DMS 273 treated with DMSO at 0.1 percent for 48 hours (cell line): ENCODE measurements at regions not wholly inside any gene's neighbourhood (a gene's known extent, or its start where the extent isn't known, plus 50 kb on each side); places are given as distances from the start of the nearest gene placed in this dataset.

Experiments used
- DNase-seq: peaks from one replicate; lab custom pipeline; 2025; lab: John Stamatoyannopoulos, UW

GRCh38 chr16:50992350-50993032 lies 158.6 kb downstream of the SALL1 start:
- no peak for DNase-seq

- DNase-seq = no peak
These were observed 159.6 kb downstream of the SALL1 start for GRCh38 chr16:50991436-50991835.

- DNase-seq = no peak
These were observed 160.1 kb downstream of the SALL1 start for GRCh38 chr16:50991006-50991405.

- DNase-seq = no peak
These were observed 162.0 kb downstream of the SALL1 start for GRCh38 chr16:50989047-50989446.

- no peak for DNase-seq
These were observed 162.6 kb downstream of the SALL1 start for GRCh38 chr16:50988441-50988840.

GRCh38 chr16:50986453-50986852 lies 164.6 kb downstream of the SALL1 start:
- no peak for DNase-seq

GRCh38 chr16:50985733-50986132 lies 165.3 kb downstream of the SALL1 start:
- DNase-seq = no peak

- no peak for DNase-seq
These were observed 166.4 kb downstream of the SALL1 start for GRCh38 chr16:50984688-50985087.

GRCh38 chr16:50982808-50983207 lies 168.3 kb downstream of the SALL1 start:
- DNase-seq = no peak

- DNase-seq = no peak
These were observed 169.1 kb downstream of the SALL1 start for GRCh38 chr16:50981951-50982350.

GRCh38 chr16:50980666-50981065 lies 170.4 kb downstream of the SALL1 start:
- no peak for DNase-seq

- no peak for DNase-seq
These were observed 171.1 kb downstream of the SALL1 start for GRCh38 chr16:50979806-50980620.

GRCh38 chr16:50977138-50977537 lies 173.9 kb downstream of the SALL1 start:
- no peak for DNase-seq

- no peak for DNase-seq
These were observed 176.5 kb downstream of the SALL1 start for GRCh38 chr16:50974438-50975036.

GRCh38 chr16:50972876-50973275 lies 178.2 kb downstream of the SALL1 start:
- DNase-seq = no peak

- DNase-seq = no peak
These were observed 180.8 kb downstream of the SALL1 start for GRCh38 chr16:50970281-50970680.

- no peak for DNase-seq
These were observed 183.1 kb downstream of the SALL1 start for GRCh38 chr16:50967827-50968612.

GRCh38 chr16:50964491-50964890 lies 186.6 kb downstream of the SALL1 start:
- no peak for DNase-seq

- no peak for DNase-seq
These were observed 189.1 kb downstream of the SALL1 start for GRCh38 chr16:50961952-50962351.

GRCh38 chr16:50960517-50961202 lies 190.4 kb downstream of the SALL1 start:
- DNase-seq = no peak

- DNase-seq = no peak
These were observed 194.0 kb downstream of the SALL1 start for GRCh38 chr16:50957056-50957455.

- DNase-seq = no peak
These were observed 194.4 kb downstream of the SALL1 start for GRCh38 chr16:50956637-50957036.
